AML-193 (cell line): ENCODE measurements at regions not wholly inside any gene's neighbourhood (a gene's known extent, or its start where the extent isn't known, plus 50 kb on each side); places are given as distances from the start of the nearest gene placed in this dataset.
A peak's percentile ranks its signal among the peaks of the same experiment; 100 is the strongest.
"Not testable (repeated sequence)": the region's sequence is repeated elsewhere in the genome, so short reads cannot be mapped to it uniquely, and the experiment has no call there.

Experiments
- DNase-seq, 2 experiments: peaks; one replicate each; lab custom pipeline; 2025; lab: John Stamatoyannopoulos, UW

DNA sequence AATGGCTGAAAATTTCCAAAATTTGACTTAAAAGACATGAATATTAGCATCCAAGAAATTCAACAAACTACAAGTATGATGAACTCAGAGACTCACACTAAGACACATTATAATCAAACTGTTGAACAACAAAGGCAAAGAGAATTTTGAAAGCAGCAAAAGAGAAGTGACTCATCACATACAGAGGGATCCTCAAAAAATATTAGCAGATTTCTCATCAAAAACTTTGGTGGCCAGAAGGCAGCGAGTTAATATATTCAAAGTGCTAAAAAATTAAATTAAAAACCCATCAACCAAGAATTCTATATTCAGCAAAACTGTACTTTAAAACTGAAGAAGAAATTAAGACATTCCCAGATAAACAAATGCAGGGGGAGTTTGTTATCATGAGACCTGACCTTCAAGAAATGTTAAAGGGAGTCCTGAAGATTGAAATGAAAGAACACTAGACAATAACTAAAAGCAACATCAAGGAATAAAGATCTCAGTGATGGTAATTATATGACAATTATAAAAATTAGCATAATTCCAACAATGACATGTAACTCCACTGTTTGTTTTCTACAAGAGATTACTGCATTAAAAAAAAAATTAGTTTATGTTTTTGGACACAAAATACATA is 150.0 kb downstream of the RNASET2 start:
- DNase-seq: no peak

DNA sequence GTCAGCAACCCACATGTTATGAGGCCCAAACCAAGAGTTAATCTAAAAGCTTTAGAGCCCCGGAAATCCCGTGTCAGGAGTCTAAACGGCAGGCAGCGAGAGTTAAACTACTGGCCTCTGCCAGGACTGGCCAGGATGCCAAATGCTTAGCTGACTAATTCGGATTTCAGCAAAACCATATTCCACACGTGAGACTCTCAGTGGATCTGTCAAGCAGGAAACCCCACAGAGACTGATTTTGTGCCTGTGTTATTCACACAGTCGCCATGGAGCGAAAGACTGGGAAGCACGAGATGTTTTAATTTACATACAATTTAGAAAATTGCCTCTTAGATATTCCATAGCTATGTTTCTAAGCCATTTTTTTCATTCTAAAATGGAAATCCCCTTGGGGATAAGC is 152.9 kb downstream of the RNASET2 start:
- no peak for DNase-seq

DNA sequence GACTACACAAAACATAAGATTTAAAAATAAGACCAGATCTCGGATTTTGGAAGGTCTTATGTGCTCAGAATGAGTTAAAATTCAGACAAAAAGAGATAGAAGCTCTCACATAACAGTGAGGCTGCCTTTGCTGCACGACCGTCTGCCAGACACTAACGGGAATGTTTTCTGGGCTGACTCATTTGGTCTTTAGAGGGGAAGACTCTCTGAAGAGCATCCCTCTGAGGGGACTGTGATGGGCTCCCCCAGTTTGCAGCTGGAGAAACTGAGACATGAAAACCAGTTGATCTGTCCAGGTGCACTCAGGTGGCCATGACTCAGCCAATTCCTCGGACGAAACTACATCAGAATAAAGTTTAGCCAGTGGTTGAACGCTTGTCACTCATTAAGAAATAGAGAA is 153.9 kb downstream of the RNASET2 start:
- DNase-seq: no peak

DNA sequence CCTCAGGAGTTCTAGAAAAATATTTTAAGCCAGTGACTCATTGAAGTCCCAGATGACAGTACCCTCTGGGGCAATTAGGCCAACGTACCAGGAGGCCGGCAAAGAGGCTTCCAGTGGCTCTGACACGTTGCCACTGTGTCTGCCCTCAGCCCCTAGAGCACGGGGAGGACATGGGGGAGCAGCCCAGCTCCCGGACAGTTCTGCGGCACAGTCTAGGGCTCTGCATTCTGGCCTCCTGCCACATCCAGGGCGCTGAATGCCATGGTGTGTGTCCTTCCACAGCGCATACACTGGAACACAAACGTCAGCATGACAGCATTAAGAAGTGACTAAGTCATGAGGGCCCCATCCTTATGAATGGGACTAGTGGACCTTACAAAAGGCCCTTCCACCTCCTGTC is 156.2 kb downstream of the RNASET2 start:
- no peak for DNase-seq

DNA sequence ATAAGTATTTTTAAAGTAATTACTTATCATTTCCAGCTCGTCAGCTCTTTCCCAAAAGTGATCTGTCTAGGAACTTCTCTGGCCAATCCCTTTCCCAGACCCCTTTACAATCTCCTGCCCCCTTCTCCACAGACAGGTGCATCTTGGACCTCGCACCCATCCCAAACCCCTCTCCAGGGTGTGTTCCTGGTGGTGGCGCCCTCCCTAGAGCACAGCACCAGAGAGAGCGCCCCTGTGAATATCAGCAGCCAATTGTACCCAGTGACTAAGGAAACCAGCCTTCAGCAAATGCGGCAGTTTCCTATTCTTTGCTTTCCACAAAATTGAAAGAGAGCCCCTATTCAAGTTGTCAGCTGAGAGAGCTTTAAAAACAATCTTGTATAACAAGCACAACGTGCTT is 157.7 kb downstream of the RNASET2 start:
- no peak for DNase-seq

DNA sequence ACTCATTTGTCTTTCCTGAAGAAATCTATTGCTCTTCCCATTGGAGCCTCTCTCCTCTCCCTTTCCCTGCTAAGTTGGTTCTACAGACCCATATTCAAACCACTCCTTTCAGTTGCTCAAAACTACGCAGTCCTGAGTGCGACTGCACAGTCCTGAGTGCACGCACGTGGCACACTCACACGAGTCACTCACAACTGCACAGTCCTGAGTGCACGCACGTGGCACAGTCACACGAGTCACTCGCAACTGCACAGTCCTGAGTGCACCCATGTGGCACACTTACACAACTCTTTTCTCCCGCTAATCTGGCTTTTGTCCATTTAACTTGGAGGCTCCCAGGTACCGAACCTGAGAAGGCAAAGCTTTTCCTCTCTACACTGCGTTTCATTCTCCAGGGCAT is 159.7 kb downstream of the RNASET2 start:
- no peak for DNase-seq

DNA sequence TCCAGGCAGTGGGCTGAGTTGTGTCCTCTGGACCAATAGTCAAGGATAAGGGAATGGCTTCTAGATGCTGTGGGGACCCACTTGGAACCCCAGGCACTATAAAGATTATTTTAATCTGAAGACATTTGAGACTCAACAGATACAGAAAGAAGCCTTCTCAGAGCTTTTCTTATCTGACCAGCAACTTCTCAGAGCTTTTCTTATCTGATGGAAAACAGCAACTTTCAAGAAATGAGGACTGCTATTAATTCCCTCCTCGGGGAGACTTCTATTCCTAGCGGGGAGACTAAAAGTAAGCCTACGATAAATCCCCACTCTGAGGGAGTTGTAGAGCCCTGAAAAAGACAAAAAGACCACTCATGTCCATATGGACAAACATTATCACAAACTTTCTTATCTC is 160.5 kb downstream of the RNASET2 start:
- no peak for DNase-seq

DNA sequence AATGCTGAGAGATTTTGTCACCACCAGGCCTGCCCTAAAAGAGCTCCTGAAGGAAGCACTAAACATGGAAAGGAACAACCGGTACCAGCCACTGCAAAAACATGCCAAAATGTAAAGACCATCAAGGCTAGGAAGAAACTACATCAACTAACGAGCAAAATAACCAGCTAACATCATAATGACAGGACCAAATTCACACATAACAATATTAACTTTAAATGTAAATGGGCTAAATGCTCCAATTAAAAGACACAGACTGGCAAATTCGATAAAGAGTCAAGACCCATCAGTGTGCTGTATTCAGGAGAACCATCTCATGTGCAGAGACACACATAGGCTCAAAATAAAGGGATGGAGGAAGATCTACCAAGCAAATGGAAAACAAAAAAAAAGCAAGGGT is 163.8 kb upstream of the RPS6KA2 start:
- not testable (repeated sequence) for DNase-seq

DNA sequence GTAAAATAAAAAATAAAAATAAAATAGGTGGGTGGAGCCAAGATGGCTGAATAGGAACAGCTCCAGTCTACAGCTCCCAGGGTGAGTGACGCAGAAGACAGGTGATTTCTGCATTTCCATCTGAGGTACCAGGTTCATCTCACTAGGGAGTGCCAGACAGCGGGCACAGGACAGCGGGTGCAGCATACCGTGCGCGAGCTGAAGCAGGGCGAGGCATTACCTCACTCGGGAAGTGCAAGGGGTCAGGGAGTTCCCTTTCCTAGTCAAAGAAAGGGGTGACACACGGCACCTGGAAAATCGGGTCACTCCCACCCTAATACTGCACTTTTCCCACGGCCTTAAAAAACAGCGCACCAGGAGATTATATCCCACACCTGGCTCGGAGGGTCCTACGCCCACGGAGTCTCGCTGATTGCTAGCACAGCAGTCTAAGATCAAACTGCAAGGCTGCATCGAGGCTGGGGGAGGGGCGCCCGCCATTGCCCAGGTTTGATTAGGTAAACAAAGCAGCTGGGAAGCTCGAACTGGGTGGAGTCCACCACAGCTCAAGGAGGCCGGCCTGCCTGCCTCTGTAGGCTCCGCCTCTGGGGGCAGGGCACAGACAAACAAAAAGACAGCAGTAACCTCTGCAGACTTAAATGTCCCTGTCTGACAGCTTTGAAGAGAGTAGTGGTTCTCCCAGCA is 161.9 kb upstream of the RPS6KA2 start:
- DNase-seq: not testable (repeated sequence)

DNA sequence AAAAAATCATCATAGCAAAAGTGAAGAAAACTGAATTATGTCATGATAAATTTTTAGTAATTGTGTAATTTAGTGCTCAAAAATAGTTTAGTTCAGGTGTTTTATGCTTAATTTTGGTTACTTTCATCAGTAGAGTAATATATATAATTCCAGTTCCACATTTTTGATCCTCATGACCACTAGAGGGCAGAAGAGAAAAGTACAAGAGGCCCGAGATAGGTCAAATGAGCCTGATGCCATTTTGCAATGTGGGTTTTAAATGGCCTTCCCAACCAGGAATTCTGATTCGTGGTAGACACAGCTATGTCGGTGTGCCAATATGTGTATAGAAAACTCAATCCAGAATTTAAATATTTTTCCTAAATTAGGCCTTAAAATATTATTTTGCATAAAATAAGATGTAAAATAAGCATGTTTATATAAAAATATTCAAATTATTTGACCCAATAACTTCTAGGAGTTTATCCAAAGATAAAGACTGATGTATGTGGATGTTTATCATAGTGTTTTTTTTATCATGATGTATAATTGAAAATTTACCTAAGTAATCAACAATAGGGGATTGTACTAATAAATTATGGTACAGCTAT is 159.7 kb upstream of the RPS6KA2 start:
- DNase-seq: peak; percentile 66 to 81

DNA sequence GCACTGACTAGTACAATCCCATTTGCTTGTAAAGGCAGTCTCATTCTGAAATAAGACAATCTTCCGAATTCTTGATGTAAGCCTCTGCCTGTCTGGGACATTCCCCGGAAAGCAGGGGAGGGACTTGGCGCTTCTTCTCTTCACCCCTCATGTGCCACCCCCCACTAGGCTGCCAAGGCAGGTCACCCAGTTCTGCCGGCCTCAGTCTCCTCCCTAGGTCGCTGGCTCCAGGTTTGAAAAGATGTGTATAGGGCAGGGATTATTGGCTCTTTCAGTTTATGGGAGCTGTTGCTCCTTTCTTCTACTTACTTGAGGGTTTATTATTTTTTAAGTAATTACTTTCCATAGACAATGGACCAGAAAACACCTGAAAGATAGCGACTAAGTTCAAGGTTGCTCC is 158.1 kb upstream of the RPS6KA2 start:
- no peak for DNase-seq

DNA sequence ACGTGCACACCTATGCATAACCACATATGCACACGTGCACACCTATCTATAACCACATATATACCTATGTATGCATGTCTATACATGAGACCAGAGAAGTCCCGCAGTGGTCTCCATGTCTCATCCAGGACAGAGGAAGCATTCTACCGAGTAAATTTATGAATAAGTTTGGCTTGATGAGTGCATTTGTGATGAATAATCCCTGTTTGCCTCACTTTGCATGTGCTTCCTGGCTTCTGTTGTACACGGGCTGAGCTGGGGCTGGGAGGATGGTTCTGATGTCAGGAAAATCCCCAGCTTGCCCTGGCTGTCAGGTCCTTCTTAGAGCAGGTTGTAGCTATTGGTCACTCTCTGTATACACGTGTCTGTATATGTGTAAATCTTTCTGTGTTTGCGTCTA is 157.6 kb upstream of the RPS6KA2 start:
- no peak for DNase-seq

DNA sequence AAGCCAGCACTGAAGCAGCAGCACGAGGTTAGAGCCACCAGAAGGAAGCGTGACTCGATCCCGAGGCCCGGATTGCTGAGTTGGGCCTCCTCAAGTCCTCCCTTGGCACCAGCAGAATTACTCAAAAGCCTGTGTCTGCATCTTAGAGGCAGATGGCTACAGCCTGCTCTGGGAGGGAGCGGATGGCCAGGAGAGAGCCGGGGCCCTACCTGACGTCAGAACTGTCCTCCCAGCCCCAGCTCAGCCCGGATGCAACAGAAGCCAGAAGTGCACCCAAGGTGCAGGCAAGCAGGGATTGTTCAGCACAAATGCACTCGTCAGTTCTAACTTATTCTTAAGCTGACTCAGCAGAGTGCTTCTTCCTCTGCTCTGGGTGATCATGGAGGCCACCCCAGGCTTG is 155.5 kb upstream of the RPS6KA2 start:
- DNase-seq: no peak

DNA sequence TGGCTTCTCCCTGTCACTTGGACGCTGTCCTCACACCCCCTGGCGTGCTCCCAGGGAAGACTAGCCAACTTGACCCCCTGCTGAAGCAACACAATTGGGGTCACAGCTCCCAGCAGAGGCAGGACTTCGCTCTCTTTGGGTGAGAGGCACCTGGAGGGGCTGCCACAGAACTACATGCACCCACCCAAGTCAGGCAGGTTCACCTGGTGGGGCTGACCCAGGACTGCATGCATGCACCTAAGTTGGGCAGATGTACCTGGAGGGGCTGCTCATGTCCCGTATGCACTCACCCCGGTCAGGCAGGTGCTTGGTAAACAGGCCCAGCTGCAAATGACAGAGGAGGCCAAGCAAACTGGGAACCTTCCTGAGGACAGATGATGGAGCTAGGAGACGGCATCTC is 154.3 kb upstream of the RPS6KA2 start:
- no peak for DNase-seq

DNA sequence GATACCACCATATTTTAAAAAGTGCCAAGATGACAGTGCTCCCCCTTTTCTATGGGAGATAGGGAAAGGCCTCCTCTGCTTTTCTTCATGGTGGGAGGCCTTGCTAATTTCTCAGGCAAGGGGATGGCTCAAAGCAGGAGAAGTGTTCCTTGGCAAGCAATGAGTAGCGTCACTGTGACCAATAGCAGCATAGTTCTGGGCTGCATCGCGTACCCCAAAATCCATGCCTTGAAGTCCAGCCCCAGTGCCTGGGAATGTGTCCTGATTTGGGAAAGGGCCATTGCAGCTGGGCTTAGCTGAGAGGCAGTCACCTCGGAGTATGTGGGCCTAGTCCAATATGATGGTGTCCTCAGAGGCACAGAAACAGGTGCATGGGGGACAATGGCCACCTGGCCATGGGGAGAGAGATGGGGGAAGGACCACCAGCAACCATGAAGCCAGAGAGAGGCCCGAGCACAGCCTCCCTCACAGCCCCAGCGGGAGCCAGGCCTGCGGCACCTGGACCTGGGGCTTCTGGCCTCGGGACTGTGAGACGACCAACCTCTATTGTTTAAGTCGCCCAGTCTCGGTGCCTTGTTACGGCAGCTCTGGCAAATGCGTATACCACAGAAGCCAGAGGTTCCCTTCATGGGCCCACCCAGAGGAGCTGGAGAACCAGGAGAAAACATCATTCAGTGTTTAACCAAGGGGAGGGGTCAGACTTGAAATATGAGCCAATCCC is 153.1 kb upstream of the RPS6KA2 start:
- no peak for DNase-seq

DNA sequence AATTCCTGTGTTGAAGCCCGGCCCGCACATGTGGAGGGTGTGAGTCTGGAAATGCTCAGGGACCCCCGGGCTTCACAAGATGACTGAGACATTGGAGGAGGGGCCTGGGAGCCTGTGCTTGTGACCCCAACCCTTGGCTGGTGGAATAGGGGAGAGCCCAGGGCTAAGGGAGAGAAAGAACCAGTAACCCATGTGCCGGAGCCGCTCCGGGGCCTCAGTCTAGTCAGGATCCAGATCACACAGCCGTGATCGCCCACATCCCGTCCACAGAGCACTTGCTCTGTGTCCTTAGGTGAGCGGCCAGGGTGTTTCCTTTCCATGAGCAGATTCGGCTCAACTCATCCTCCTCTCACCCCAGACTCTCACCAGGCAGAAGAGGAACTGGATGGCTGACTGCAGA is 152.3 kb upstream of the RPS6KA2 start:
- DNase-seq: no peak

DNA sequence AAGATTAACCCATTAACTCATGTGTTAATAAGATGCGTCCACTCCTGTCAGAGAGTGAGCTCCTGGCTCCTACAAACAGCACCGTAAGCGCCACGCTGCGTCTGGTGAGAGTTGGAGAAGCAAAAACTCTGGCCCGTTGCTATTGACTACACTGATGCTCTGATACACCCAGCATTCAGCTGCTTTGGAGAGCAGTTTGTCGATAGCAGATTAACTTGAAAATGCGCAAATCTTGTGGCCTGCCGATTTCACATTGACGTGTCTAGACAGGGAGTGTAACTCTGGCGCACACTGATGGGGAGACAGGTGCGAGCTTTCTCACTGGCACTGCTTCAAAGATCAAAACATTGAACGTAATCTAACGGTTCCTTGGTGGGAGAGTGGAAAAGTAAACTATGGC is 151.7 kb upstream of the RPS6KA2 start:
- DNase-seq: no peak

DNA sequence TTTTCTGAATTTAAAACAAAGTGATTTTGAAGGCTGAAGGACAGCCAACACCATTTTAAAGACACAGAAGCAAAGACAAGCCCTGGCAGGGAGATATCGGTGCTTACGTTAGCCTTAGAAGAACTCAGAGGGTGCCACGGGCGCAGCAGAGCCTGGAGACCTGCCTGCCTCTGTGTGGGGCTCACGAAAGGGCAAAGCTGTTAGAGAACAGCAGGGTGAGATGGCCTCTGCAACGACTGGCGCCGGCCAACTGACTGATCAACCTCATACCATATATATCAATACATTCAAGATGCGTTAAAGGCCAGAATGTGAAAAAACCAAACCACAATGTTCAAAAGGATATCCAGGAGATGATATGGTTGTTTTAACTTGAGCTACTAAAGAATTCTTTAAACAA is 151.0 kb upstream of the RPS6KA2 start:
- no peak for DNase-seq

DNA sequence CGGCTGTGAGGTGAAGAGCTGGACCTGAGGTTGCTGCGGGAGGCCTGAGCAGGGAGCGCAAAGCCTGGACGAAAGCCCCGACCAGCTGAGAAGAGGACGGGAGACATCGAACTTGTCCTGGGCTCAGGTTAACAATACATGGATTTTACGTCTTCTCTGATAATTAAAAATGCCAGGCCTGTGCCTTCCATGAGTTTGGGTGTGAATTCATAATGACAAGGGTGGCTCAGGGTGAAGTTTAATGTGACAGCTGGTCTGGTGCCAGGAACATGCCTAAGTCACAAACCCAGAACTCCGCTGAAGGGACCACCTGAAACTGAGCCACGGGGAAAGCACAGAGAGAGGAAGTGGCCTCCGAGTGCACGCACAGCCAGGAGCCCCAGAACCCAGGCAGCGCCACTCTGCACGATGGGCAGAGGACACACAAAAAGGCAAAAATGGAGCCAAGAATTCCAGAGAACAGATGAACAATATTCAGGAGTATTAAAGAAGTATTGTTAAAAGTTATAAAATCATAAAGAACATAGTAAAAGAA is 150.1 kb upstream of the RPS6KA2 start:
- DNase-seq: no peak

DNA sequence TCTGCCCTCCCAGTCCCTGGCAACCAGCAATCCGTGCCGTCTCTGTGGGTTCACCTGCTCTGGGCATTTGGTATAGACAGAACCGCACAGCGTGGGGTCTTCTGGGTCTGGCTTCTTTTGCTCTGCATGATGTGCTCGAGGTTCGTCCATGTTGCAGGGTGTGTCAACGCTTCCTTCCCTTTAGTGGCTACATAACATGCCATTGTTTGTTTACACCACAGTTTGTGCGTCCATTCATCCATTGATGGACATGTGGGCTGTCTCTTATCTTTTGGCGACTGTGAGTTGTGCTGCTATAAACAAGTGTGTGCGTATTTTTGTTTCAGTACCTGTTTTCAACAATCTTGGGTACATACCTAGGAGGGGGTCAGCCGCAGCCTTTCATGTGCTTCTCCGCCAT is 149.5 kb upstream of the RPS6KA2 start:
- DNase-seq: no peak

DNA sequence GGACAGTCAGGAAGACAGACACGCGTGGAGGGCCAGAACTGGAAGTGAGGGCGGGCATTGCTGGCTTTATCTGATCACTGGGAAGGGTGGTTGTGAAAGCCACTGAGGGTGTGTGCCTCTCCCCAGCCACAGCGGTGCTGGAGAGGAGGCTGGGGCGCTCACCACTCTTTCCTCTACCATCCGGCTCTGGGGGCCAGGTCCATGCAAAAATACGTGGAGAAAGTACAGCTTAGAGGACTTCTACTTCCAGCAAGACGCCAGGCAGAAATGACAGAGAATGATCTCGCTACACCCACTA is 148.8 kb upstream of the RPS6KA2 start:
- DNase-seq: no peak

DNA sequence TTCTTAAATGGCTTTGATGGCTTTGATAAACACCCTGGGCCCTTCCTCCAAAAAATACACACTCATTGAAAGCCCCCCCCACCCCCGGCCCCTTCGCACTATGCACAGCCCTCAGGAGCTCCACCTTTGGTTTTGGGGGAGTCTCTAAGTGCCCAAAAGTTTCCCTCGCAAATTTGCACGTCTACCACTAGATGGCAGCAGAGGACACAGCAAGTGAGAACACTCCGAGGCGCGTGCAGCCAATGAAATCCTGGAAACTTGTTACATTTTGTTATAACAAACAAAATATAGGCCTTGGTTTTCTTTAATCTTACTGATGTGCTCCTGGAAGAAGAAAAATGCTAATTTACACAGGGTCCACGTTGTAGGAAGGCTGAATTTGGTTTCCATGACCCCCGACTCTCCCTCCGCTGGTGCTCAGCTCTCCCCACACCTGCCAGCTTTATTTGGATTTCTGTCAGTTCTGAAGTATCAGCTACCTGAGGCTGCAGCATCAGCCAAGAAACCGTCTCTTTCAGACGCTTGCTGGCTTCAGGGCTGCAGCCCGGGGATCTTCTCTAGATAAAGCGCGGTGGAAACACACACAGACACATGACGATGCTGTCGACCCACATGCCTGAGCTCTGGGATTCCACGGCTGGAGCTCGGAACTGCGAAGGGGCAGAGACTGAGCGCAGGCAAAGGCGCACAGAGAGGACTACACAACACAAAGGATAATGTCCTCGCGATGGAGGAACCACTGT is 148.3 kb upstream of the RPS6KA2 start:
- peak; percentile 63 to 80 for DNase-seq
